HepG2 (cell line): ENCODE measurements at regions not wholly inside any gene's neighbourhood (a gene's known extent, or its start where the extent isn't known, plus 50 kb on each side); places are given as distances from the start of the nearest gene placed in this dataset.

ENCODE experiments used
- HCFC1 ChIP-seq: fragments of 150-350 bp; IDR thresholded peaks from 2 replicates; pipeline ENCODE4 v1.6.1; 2014; ENCODE audit warnings: low read depth, low read length
- JUN ChIP-seq: sonication (generic); formaldehyde crosslinking; IDR thresholded peaks from 2 replicates; pipeline ENCODE4 v1.4.0; 2020; ENCODE audit warnings: mild to moderate bottlenecking, missing genetic modification reagents
- MAF1 ChIP-seq: sonication (generic); formaldehyde crosslinking; IDR thresholded peaks from 2 replicates; pipeline ENCODE4 v1.5.0; 2020; ENCODE audit warnings: missing genetic modification reagents, borderline replicate concordance
- NFATC3 ChIP-seq: sonication (generic); formaldehyde crosslinking; IDR thresholded peaks from 2 replicates; pipeline ENCODE4 v1.5.1; 2020; ENCODE audit warnings: mild to moderate bottlenecking, missing genetic modification reagents
- NR1H2 ChIP-seq: sonication (generic); formaldehyde crosslinking; IDR thresholded peaks from 2 replicates; pipeline ENCODE4 v1.8.1; 2022; ENCODE audit warnings: low read depth, missing genetic modification reagents, borderline replicate concordance
- NR2F6 ChIP-seq, 2 experiments: IDR thresholded peaks; 2 replicates each; pipeline ENCODE4 v1.6.1; 2016; ENCODE audit warnings: antibody characterized with exemption in 1 of 2, mild to moderate bottlenecking in 1 of 2
- ZFP37 ChIP-seq: sonication (generic); formaldehyde crosslinking; IDR thresholded peaks from 2 replicates; pipeline ENCODE4 v1.4.0; 2020; ENCODE audit warnings: missing genetic modification reagents, borderline replicate concordance
- ZIK1 ChIP-seq: sonication (generic); formaldehyde crosslinking; IDR thresholded peaks from 2 replicates; pipeline ENCODE4 v1.5.0; 2020; ENCODE audit warnings: mild to moderate bottlenecking, low read depth, missing genetic modification reagents, borderline replicate concordance
- ZNF333 ChIP-seq: sonication (generic); formaldehyde crosslinking; IDR thresholded peaks from 2 replicates; pipeline ENCODE4 v1.4.0; 2020; ENCODE audit warnings: mild to moderate bottlenecking, missing genetic modification reagents, borderline replicate concordance
- ZNF660 ChIP-seq: sonication (generic); formaldehyde crosslinking; IDR thresholded peaks from 2 replicates; pipeline ENCODE4 v1.5.1; 2020; ENCODE audit warnings: mild to moderate bottlenecking, low read depth, missing genetic modification reagents, borderline replicate concordance
- ZNF776 ChIP-seq: sonication (generic); formaldehyde crosslinking; IDR thresholded peaks from 2 replicates; pipeline ENCODE4 v1.4.0; 2020; ENCODE audit warnings: mild to moderate bottlenecking, missing genetic modification reagents
- ZSCAN25 ChIP-seq: sonication (generic); formaldehyde crosslinking; IDR thresholded peaks from 2 replicates; pipeline ENCODE4 v1.8.0; 2022; ENCODE audit warnings: mild to moderate bottlenecking, missing genetic modification reagents
- TF ChIP-seq, protein P1 (sequence below): sonication (generic); formaldehyde crosslinking; IDR thresholded peaks from 2 replicates; pipeline ENCODE4 v1.8.0; 2022; ENCODE audit warnings: low read depth, missing genetic modification reagents
- TF ChIP-seq, protein P2 (sequence below): sonication (generic); formaldehyde crosslinking; IDR thresholded peaks from 2 replicates; pipeline ENCODE4 v1.8.1; 2023; ENCODE audit warnings: mild to moderate bottlenecking, missing genetic modification reagents
- TF ChIP-seq, protein P3 (sequence below): sonication (generic); formaldehyde crosslinking; IDR thresholded peaks from 2 replicates; pipeline ENCODE4 v1.4.0; 2020; ENCODE audit warnings: missing genetic modification reagents, low read depth, mild to moderate bottlenecking, borderline replicate concordance
- TF ChIP-seq, protein P4 (sequence below): sonication (generic); formaldehyde crosslinking; IDR thresholded peaks from 2 replicates; pipeline ENCODE4 v1.8.0; 2022; ENCODE audit warnings: missing genetic modification reagents, mild to moderate bottlenecking, borderline replicate concordance
- TF ChIP-seq, protein P5 (sequence below): sonication (generic); formaldehyde crosslinking; IDR thresholded peaks from 2 replicates; pipeline ENCODE4 v1.4.0; 2020; ENCODE audit warnings: missing genetic modification reagents
- TF ChIP-seq, protein P6 (sequence below): IDR thresholded peaks from 2 replicates; pipeline ENCODE4 v1.6.1; 2016; ENCODE audit warnings: missing genetic modification reagents, missing compliant biosample characterization

DNA sequence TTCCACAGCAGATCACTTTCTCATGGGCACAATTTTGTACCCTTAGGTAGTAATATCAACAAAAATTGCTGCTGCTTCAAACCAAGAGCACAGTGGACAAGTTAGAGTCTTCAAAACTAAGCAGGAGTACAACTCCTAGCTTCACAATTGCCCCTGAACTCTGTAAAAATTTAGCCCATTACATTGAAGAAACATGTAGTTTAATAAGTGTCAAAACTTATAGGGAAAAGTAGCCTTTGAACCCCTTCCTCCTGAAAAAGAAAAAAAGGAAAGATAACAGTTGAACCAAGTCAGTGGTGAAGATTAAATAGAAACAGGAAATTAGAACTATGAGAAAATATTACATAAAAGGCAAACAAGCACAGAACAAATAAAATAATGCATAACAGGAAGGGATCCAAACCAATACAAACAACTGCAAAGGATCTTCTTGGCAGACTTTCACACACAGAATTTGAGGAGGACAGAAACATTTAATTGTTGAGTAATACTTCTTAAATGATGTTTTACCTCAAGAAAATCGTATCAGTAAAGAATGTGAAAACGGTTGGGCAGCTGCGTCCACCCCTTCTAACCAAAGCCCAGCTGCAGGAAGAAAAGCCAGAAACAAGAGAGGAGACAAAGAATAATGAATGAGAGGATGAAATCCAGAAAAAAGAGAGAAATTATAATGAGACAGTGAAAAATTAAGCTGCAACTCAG lies 636.0 kb downstream of the NR2F1-AS1 start (continued):
- TF ChIP-seq, protein P1, sequence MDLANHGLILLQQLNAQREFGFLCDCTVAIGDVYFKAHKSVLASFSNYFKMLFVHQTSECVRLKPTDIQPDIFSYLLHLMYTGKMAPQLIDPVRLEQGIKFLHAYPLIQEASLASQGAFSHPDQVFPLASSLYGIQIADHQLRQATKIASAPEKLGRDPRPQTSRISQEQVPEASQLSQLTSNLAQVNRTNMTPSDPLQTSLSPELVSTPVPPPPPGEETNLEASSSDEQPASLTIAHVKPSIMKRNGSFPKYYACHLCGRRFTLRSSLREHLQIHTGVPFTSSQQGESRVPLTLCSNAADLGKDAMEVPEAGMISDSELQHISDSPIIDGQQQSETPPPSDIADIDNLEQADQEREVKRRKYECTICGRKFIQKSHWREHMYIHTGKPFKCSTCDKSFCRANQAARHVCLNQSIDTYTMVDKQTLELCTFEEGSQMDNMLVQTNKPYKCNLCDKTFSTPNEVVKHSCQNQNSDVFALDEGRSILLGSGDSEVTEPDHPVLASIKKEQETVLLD: no peak
- TF ChIP-seq MAF1 (CRISPR knock-in tag) (no peak), ZFP37 (CRISPR knock-in tag) (no peak), ZNF660 (CRISPR knock-in tag) (no peak), ZNF333 (CRISPR knock-in tag) (no peak), NFATC3 (CRISPR knock-in tag) (no peak), NR1H2 (no peak), ZNF776 (no peak), ZIK1 (CRISPR knock-in tag) (no peak), NR2F6 (IDR thresholded peaks at IDR 0.05) (peak; percentile 84), NR2F6 (CRISPR knock-in tag; IDR thresholded peaks at IDR 0.05) (peak; percentile 65; the same call in 1 of the 2 replicates), ZSCAN25 (CRISPR knock-in tag) (no peak), JUN (no peak), HCFC1 (no peak)
- TF ChIP-seq, protein P2, sequence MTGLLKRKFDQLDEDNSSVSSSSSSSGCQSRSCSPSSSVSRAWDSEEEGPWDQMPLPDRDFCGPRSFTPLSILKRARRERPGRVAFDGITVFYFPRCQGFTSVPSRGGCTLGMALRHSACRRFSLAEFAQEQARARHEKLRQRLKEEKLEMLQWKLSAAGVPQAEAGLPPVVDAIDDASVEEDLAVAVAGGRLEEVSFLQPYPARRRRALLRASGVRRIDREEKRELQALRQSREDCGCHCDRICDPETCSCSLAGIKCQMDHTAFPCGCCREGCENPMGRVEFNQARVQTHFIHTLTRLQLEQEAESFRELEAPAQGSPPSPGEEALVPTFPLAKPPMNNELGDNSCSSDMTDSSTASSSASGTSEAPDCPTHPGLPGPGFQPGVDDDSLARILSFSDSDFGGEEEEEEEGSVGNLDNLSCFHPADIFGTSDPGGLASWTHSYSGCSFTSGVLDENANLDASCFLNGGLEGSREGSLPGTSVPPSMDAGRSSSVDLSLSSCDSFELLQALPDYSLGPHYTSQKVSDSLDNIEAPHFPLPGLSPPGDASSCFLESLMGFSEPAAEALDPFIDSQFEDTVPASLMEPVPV (CRISPR knock-in tag): no peak
- TF ChIP-seq, protein P3, sequence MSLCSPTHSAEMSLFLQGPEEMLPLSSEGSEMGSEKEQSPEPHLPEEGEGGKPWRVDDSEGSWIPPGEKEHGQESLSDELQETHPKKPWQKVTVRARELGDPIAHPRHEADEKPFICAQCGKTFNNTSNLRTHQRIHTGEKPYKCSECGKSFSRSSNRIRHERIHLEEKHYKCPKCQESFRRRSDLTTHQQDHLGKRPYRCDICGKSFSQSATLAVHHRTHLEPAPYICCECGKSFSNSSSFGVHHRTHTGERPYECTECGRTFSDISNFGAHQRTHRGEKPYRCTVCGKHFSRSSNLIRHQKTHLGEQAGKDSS (CRISPR knock-in tag): no peak
- TF ChIP-seq, protein P4, sequence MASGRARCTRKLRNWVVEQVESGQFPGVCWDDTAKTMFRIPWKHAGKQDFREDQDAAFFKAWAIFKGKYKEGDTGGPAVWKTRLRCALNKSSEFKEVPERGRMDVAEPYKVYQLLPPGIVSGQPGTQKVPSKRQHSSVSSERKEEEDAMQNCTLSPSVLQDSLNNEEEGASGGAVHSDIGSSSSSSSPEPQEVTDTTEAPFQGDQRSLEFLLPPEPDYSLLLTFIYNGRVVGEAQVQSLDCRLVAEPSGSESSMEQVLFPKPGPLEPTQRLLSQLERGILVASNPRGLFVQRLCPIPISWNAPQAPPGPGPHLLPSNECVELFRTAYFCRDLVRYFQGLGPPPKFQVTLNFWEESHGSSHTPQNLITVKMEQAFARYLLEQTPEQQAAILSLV (CRISPR knock-in tag): no peak
- TF ChIP-seq, protein P5, sequence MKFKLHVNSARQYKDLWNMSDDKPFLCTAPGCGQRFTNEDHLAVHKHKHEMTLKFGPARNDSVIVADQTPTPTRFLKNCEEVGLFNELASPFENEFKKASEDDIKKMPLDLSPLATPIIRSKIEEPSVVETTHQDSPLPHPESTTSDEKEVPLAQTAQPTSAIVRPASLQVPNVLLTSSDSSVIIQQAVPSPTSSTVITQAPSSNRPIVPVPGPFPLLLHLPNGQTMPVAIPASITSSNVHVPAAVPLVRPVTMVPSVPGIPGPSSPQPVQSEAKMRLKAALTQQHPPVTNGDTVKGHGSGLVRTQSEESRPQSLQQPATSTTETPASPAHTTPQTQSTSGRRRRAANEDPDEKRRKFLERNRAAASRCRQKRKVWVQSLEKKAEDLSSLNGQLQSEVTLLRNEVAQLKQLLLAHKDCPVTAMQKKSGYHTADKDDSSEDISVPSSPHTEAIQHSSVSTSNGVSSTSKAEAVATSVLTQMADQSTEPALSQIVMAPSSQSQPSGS (CRISPR knock-in tag): no peak
- TF ChIP-seq, protein P6, sequence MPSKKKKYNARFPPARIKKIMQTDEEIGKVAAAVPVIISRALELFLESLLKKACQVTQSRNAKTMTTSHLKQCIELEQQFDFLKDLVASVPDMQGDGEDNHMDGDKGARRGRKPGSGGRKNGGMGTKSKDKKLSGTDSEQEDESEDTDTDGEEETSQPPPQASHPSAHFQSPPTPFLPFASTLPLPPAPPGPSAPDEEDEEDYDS (CRISPR knock-in tag): peak; percentile 28
